ENCODE measurements at regions not wholly inside any gene's neighbourhood (a gene's known extent, or its start where the extent isn't known, plus 50 kb on each side); places are given as distances from the start of the nearest gene placed in this dataset.

GRCh38 chr17:13442361-13442760, 159.4 kb downstream of the HS3ST3A1 start:
- BruUV-seq (replicated peaks) = no TSS peak
- DNase-seq = no peak
- H3K9me3 Mint-ChIP-seq (ENCODE audit: low read depth, unreplicated experiment) = peaks cover 13% of the 10 kb centered on the region
- TF ChIP-seq CTCF (IDR thresholded peaks at IDR 0.05; ENCODE audit: unreplicated experiment) = no peak
- CTCF ChIA-PET = no interaction called here
- H3K36me3 Mint-ChIP-seq (ENCODE audit: insufficient read depth, unreplicated experiment) = no peaks in the 10 kb centered on the region
- no peak overlapping the region for H3K27ac Mint-ChIP-seq (ENCODE audit: unreplicated experiment)
- H3K27me3 Mint-ChIP-seq (ENCODE audit: unreplicated experiment) = no peaks in the 10 kb centered on the region
- intact Hi-C loops (cut with micrococcal nuclease; ENCODE audit: unreplicated experiment) = no loop called here
- H3K4me3 Mint-ChIP-seq (ENCODE audit: low read depth, unreplicated experiment) = no peak overlapping the region
- H3K4me1 Mint-ChIP-seq (ENCODE audit: low read depth, unreplicated experiment) = no peaks in the 10 kb centered on the region

GRCh38 chr17:13441873-13442272, 159.9 kb downstream of the HS3ST3A1 start:
- Mint-ChIP-seq H3K4me3 (ENCODE audit: low read depth, unreplicated experiment) (no peak overlapping the region), H3K4me1 (ENCODE audit: low read depth, unreplicated experiment) (no peaks in the 10 kb centered on the region), H3K27ac (ENCODE audit: unreplicated experiment) (no peak overlapping the region), H3K36me3 (ENCODE audit: insufficient read depth, unreplicated experiment) (no peaks in the 10 kb centered on the region), H3K9me3 (ENCODE audit: low read depth, unreplicated experiment) (peaks cover 13% of the 10 kb centered on the region), H3K27me3 (ENCODE audit: unreplicated experiment) (no peaks in the 10 kb centered on the region)
- no peak for TF ChIP-seq CTCF (IDR thresholded peaks at IDR 0.05; ENCODE audit: unreplicated experiment)
- BruUV-seq (replicated peaks) = no TSS peak
- CTCF ChIA-PET = no interaction called here
- intact Hi-C loops (cut with micrococcal nuclease; ENCODE audit: unreplicated experiment) = no loop called here
- DNase-seq = no peak

DNA sequence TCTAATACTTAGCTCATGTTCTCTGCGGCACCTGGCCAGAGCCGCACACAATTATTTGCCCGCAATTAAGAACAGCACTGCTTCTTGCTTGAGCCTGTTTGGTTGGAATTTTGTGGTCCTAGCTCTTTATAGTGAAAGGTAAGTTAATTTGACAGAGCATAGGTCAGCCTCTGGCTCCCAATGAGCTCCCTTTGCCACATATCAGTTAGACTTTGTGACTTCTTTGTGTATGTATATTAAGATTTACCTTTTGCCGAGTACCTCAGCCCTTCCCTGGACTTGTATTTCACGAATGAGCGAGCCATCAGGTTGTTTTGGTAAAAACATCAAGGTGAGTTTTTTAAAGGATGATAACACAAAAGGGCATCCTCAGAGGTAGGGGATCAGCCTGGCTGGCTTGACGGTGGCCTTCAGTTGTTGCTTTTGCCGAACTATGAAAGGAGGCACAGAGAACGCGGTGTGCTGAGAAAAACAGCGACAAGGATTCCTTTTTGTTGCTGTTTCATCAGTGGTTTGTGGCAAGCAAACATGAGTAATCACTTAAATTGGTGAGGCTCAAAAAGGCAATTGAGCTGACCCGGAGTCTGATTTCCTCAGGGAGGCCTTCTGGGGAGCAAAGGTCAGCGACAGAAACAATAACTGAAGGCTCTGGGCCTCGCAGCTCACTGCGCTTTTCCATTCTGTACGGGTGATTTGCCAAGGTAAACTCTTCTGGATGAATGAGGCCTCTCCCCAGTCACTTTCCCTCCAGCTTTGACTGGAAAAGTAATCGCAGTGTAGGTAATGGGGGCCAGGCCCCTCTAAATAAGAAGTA, 163.6 kb downstream of the HS3ST3A1 start:
- Mint-ChIP-seq H3K36me3 (ENCODE audit: insufficient read depth, unreplicated experiment) (no peaks in the 10 kb centered on the region), H3K4me3 (ENCODE audit: low read depth, unreplicated experiment) (no peak overlapping the region), H3K27ac (ENCODE audit: unreplicated experiment) (no peak overlapping the region), H3K4me1 (ENCODE audit: low read depth, unreplicated experiment) (no peaks in the 10 kb centered on the region), H3K27me3 (ENCODE audit: unreplicated experiment) (no peaks in the 10 kb centered on the region), H3K9me3 (ENCODE audit: low read depth, unreplicated experiment) (peaks cover 13% of the 10 kb centered on the region)
- intact Hi-C loops (cut with micrococcal nuclease; ENCODE audit: unreplicated experiment) = no loop called here
- no peak for TF ChIP-seq CTCF (IDR thresholded peaks at IDR 0.05; ENCODE audit: unreplicated experiment)
- no peak for DNase-seq
- CTCF ChIA-PET = no interaction called here
- BruUV-seq (replicated peaks) = no TSS peak

DNA sequence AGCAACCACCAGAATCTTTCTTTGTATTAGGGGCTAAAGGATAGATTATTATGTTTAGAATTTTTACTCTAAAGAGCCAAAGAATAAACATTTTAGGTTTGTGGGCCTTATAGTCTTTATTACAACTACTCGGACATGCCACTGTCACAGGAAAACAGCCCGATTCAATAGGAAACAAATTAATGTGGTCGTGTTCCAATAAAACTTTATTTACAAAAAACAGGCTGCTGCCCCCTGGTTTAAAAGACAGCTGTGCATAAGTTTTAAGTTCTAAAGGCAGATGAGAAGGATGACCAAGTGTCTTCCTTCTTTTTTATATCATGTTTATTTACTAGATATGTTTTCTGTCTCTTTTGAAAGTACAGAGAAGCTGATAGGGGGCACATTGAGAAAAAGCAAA, 166.5 kb downstream of the HS3ST3A1 start:
- intact Hi-C loops (cut with micrococcal nuclease; ENCODE audit: unreplicated experiment) = no loop called here
- no peak overlapping the region for H3K4me3 Mint-ChIP-seq (ENCODE audit: low read depth, unreplicated experiment)
- CTCF ChIA-PET = interaction anchor here (0.7 kb wide), 1 partner anchor 58 kb away, joined by 5 read pairs; no protein-coding TSS in a partner anchor
- no peak for TF ChIP-seq CTCF (IDR thresholded peaks at IDR 0.05; ENCODE audit: unreplicated experiment)
- no peak overlapping the region for H3K27ac Mint-ChIP-seq (ENCODE audit: unreplicated experiment)
- peaks cover 5% of the 10 kb centered on the region for H3K9me3 Mint-ChIP-seq (ENCODE audit: low read depth, unreplicated experiment)
- no peak for DNase-seq
- H3K36me3 Mint-ChIP-seq (ENCODE audit: insufficient read depth, unreplicated experiment) = no peaks in the 10 kb centered on the region
- BruUV-seq (replicated peaks) = no TSS peak
- H3K4me1 Mint-ChIP-seq (ENCODE audit: low read depth, unreplicated experiment) = no peaks in the 10 kb centered on the region
- no peaks in the 10 kb centered on the region for H3K27me3 Mint-ChIP-seq (ENCODE audit: unreplicated experiment)

Data from Calu3 (cell line).